ENCODE measurements at regions not wholly inside any gene's neighbourhood (a gene's known extent, or its start where the extent isn't known, plus 50 kb on each side); places are given as distances from the start of the nearest gene placed in this dataset.

- DNase-seq: no peak
Observed at GRCh38 chr3:130843441-130843840, 50.4 kb upstream of the ATP2C1 start.

Measured in DMS79 treated with DMSO at 0.1 percent for 48 hours (cell line).